Stomach (tissue), 4 donors: ENCODE measurements at regions not wholly inside any gene's neighbourhood (a gene's known extent, or its start where the extent isn't known, plus 50 kb on each side); places are given as distances from the start of the nearest gene placed in this dataset.

Experiments used
- CTCF ChIP-seq, 7 experiments: fragments of 450-650 bp in 4 of 7; fragments of 200-600 bp in 3 of 7; sonication (generic) in 3 of 7; IDR thresholded peaks; one replicate each; pipeline ENCODE4 v1.5.1; 2016 to 2019; ENCODE audit warnings: antibody characterized with exemption in 7 of 7, control low read depth in 2 of 7, mild to moderate bottlenecking in 1 of 7
- POLR2AphosphoS5 ChIP-seq, 3 donors: sonication (generic); formaldehyde crosslinking; IDR thresholded peaks; one replicate each; pipeline ENCODE4 v1.6.1; 2016; ENCODE audit warnings: antibody characterized with exemption in 3 of 3

- TF ChIP-seq CTCF (IDR thresholded peaks at IDR 0.05) (no peak), POLR2AphosphoS5 (IDR thresholded peaks at IDR 0.05) (no peak)
Observed at GRCh38 chr4:110396963-110397362, 79.0 kb upstream of the ENPEP start.
